ENCODE measurements at regions not wholly inside any gene's neighbourhood (a gene's known extent, or its start where the extent isn't known, plus 50 kb on each side); places are given as distances from the start of the nearest gene placed in this dataset.

GRCh38 chr5:4735261-4735660, 404.9 kb upstream of the ADAMTS16 start:
- Histone ChIP-seq H3K27ac (ENCODE audit: low read depth in 2 of 2, low read length in 2 of 2) (no peak overlapping the region), H3K36me3 (ENCODE audit: control insufficient read depth in 2 of 3, insufficient read depth in 3 of 3, low read length in 3 of 3) (no peaks in the 10 kb centered on the region), H3K9me3 (ENCODE audit: control insufficient read depth in 2 of 3, insufficient read depth in 1 of 3, low read length in 3 of 3) (no peaks in the 10 kb centered on the region), H3K9ac (ENCODE audit: low read length in 3 of 3) (no peak overlapping the region), H3K27me3 (ENCODE audit: control insufficient read depth, insufficient read depth, low read length) (no peaks in the 10 kb centered on the region), H3K4me1 (ENCODE audit: control insufficient read depth in 2 of 3, insufficient read depth in 2 of 3, low read depth in 1 of 3, low read length in 3 of 3) (no peaks in the 10 kb centered on the region), H3K4me3 (ENCODE audit: low read length in 3 of 3) (no peak overlapping the region)
- TF ChIP-seq CTCF (IDR thresholded peaks at IDR 0.05; ENCODE audit: borderline replicate concordance, extremely low read depth, insufficient read depth), result no peak
- no peak for DNase-seq
- intact Hi-C loops (cut with DNase I), result no loop called here
- FAIRE-seq, result no peak

GRCh38 chr5:4737868-4738267, 402.3 kb upstream of the ADAMTS16 start:
- no peaks in the 10 kb centered on the region for H3K9me3 ChIP-seq (ENCODE audit: control insufficient read depth in 2 of 3, insufficient read depth in 1 of 3, low read length in 3 of 3)
- intact Hi-C loops (cut with DNase I), result no loop called here
- no peaks in the 10 kb centered on the region for H3K4me1 ChIP-seq (ENCODE audit: control insufficient read depth in 2 of 3, insufficient read depth in 2 of 3, low read depth in 1 of 3, low read length in 3 of 3)
- no peaks in the 10 kb centered on the region for H3K27me3 ChIP-seq (ENCODE audit: control insufficient read depth, insufficient read depth, low read length)
- FAIRE-seq (no peak), DNase-seq (no peak)
- TF ChIP-seq CTCF (IDR thresholded peaks at IDR 0.05; ENCODE audit: borderline replicate concordance, extremely low read depth, insufficient read depth), result no peak
- H3K36me3 ChIP-seq (ENCODE audit: control insufficient read depth in 2 of 3, insufficient read depth in 3 of 3, low read length in 3 of 3), result no peaks in the 10 kb centered on the region
- no peak overlapping the region for H3K4me3 ChIP-seq (ENCODE audit: low read length in 3 of 3)
- no peak overlapping the region for H3K9ac ChIP-seq (ENCODE audit: low read length in 3 of 3)
- no peak overlapping the region for H3K27ac ChIP-seq (ENCODE audit: low read depth in 2 of 2, low read length in 2 of 2)

GRCh38 chr5:4738298-4738697, 401.8 kb upstream of the ADAMTS16 start:
- Histone ChIP-seq H3K9ac (ENCODE audit: low read length in 3 of 3) (no peak overlapping the region), H3K9me3 (ENCODE audit: control insufficient read depth in 2 of 3, insufficient read depth in 1 of 3, low read length in 3 of 3) (no peaks in the 10 kb centered on the region), H3K27ac (ENCODE audit: low read depth in 2 of 2, low read length in 2 of 2) (no peak overlapping the region), H3K4me3 (ENCODE audit: low read length in 3 of 3) (no peak overlapping the region), H3K27me3 (ENCODE audit: control insufficient read depth, insufficient read depth, low read length) (no peaks in the 10 kb centered on the region), H3K36me3 (ENCODE audit: control insufficient read depth in 2 of 3, insufficient read depth in 3 of 3, low read length in 3 of 3) (no peaks in the 10 kb centered on the region), H3K4me1 (ENCODE audit: control insufficient read depth in 2 of 3, insufficient read depth in 2 of 3, low read depth in 1 of 3, low read length in 3 of 3) (no peaks in the 10 kb centered on the region)
- intact Hi-C loops (cut with DNase I), result no loop called here
- TF ChIP-seq CTCF (IDR thresholded peaks at IDR 0.05; ENCODE audit: borderline replicate concordance, extremely low read depth, insufficient read depth), result no peak
- FAIRE-seq (no peak), DNase-seq (no peak)

GRCh38 chr5:4740156-4740555, 400.0 kb upstream of the ADAMTS16 start:
- no peaks in the 10 kb centered on the region for H3K27me3 ChIP-seq (ENCODE audit: control insufficient read depth, insufficient read depth, low read length)
- H3K27ac ChIP-seq (ENCODE audit: low read depth in 2 of 2, low read length in 2 of 2), result no peak overlapping the region
- TF ChIP-seq CTCF (IDR thresholded peaks at IDR 0.05; ENCODE audit: borderline replicate concordance, extremely low read depth, insufficient read depth), result no peak
- FAIRE-seq (no peak), DNase-seq (no peak)
- intact Hi-C loops (cut with DNase I), result no loop called here
- H3K9ac ChIP-seq (ENCODE audit: low read length in 3 of 3), result no peak overlapping the region
- no peaks in the 10 kb centered on the region for H3K36me3 ChIP-seq (ENCODE audit: control insufficient read depth in 2 of 3, insufficient read depth in 3 of 3, low read length in 3 of 3)
- H3K4me3 ChIP-seq (ENCODE audit: low read length in 3 of 3), result no peak overlapping the region
- H3K9me3 ChIP-seq (ENCODE audit: control insufficient read depth in 2 of 3, insufficient read depth in 1 of 3, low read length in 3 of 3), result no peaks in the 10 kb centered on the region
- no peaks in the 10 kb centered on the region for H3K4me1 ChIP-seq (ENCODE audit: control insufficient read depth in 2 of 3, insufficient read depth in 2 of 3, low read depth in 1 of 3, low read length in 3 of 3)

All from kidney (tissue), 13 donors.